ENCODE measurements at regions not wholly inside any gene's neighbourhood (a gene's known extent, or its start where the extent isn't known, plus 50 kb on each side); places are given as distances from the start of the nearest gene placed in this dataset.

DNA sequence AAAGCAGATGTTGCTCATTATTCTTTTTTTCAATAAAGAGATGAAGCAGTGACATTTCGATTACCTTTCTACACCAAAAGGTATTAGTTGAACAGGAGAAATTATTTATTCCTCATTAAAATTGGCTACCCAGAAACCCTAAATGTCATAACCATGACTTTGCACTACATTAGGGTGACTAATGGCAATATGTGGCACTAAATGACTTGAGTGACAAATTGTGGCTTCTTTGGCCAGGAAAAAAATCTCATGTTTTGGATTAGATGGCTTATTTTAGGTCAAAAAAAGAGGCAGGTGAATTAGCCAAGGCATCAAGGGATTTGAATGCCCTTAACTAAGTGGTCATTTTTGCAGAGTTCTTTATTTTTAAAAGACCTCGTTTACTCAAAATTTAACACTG lies 353.9 kb downstream of the NDFIP2 start:
- TF ChIP-seq POLR2AphosphoS5 (IDR thresholded peaks at IDR 0.05; ENCODE audit: low read depth, low read length) (no peak), SIN3A (IDR thresholded peaks at IDR 0.05; ENCODE audit: borderline replicate concordance, insufficient read depth, low read length) (no peak), TAF1 (IDR thresholded peaks at IDR 0.05; ENCODE audit: borderline replicate concordance, insufficient read depth, low read length) (no peak), FOXP2 (optimal IDR thresholded peaks at IDR 0.05; ENCODE audit: borderline replicate concordance, extremely low read depth, extremely low read length, insufficient read depth) (no peak)

GRCh38 chr13:79833991-79834390 lies 353.0 kb downstream of the NDFIP2 start:
- TF ChIP-seq FOXP2 (optimal IDR thresholded peaks at IDR 0.05; ENCODE audit: borderline replicate concordance, extremely low read depth, extremely low read length, insufficient read depth) = no peak
- TF ChIP-seq POLR2AphosphoS5 (IDR thresholded peaks at IDR 0.05; ENCODE audit: low read depth, low read length) = no peak
- no peak for TF ChIP-seq SIN3A (IDR thresholded peaks at IDR 0.05; ENCODE audit: borderline replicate concordance, insufficient read depth, low read length)

DNA sequence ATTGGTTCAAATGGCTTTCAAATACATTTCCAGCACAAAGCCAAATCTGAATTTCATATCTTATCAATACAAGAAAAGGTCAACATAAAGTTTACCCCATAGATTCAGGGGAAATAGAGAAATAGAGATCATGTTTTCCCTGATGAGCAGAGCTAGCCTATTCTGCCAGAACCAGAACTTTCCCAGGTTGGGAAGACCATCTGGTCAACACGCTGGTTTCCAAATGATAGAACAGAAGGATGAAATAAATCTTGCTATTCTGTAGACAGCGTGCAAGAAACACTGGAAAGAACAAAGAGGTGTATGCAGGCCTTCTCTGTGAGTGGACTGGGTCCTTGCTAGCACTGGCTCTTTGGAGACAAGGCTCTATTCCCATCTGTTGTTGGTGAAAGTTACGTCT lies 350.6 kb downstream of the NDFIP2 start:
- TF ChIP-seq, protein P1, sequence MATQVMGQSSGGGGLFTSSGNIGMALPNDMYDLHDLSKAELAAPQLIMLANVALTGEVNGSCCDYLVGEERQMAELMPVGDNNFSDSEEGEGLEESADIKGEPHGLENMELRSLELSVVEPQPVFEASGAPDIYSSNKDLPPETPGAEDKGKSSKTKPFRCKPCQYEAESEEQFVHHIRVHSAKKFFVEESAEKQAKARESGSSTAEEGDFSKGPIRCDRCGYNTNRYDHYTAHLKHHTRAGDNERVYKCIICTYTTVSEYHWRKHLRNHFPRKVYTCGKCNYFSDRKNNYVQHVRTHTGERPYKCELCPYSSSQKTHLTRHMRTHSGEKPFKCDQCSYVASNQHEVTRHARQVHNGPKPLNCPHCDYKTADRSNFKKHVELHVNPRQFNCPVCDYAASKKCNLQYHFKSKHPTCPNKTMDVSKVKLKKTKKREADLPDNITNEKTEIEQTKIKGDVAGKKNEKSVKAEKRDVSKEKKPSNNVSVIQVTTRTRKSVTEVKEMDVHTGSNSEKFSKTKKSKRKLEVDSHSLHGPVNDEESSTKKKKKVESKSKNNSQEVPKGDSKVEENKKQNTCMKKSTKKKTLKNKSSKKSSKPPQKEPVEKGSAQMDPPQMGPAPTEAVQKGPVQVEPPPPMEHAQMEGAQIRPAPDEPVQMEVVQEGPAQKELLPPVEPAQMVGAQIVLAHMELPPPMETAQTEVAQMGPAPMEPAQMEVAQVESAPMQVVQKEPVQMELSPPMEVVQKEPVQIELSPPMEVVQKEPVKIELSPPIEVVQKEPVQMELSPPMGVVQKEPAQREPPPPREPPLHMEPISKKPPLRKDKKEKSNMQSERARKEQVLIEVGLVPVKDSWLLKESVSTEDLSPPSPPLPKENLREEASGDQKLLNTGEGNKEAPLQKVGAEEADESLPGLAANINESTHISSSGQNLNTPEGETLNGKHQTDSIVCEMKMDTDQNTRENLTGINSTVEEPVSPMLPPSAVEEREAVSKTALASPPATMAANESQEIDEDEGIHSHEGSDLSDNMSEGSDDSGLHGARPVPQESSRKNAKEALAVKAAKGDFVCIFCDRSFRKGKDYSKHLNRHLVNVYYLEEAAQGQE (IDR thresholded peaks at IDR 0.05; ENCODE audit: insufficient read depth in 1 of 2, low read depth in 2 of 2, low read length in 2 of 2) = no peak
- TF ChIP-seq POLR2AphosphoS5 (IDR thresholded peaks at IDR 0.05; ENCODE audit: low read depth, low read length) = no peak
- TF ChIP-seq SIN3A (IDR thresholded peaks at IDR 0.05; ENCODE audit: borderline replicate concordance, insufficient read depth, low read length) = no peak
- TF ChIP-seq FOXP2 (optimal IDR thresholded peaks at IDR 0.05; ENCODE audit: borderline replicate concordance, extremely low read depth, extremely low read length, insufficient read depth) = no peak
- TF ChIP-seq TAF1 (IDR thresholded peaks at IDR 0.05; ENCODE audit: borderline replicate concordance, insufficient read depth, low read length) = no peak

GRCh38 chr13:79830945-79831344 lies 350.0 kb downstream of the NDFIP2 start:
- TF ChIP-seq, protein P1 (IDR thresholded peaks at IDR 0.05; ENCODE audit: insufficient read depth in 1 of 2, low read depth in 2 of 2, low read length in 2 of 2) = no peak
- no peak for TF ChIP-seq SIN3A (IDR thresholded peaks at IDR 0.05; ENCODE audit: borderline replicate concordance, insufficient read depth, low read length)
- no peak for TF ChIP-seq TAF1 (IDR thresholded peaks at IDR 0.05; ENCODE audit: borderline replicate concordance, insufficient read depth, low read length)
- TF ChIP-seq FOXP2 (optimal IDR thresholded peaks at IDR 0.05; ENCODE audit: borderline replicate concordance, extremely low read depth, extremely low read length, insufficient read depth) = no peak
- no peak for TF ChIP-seq POLR2AphosphoS5 (IDR thresholded peaks at IDR 0.05; ENCODE audit: low read depth, low read length)

DNA sequence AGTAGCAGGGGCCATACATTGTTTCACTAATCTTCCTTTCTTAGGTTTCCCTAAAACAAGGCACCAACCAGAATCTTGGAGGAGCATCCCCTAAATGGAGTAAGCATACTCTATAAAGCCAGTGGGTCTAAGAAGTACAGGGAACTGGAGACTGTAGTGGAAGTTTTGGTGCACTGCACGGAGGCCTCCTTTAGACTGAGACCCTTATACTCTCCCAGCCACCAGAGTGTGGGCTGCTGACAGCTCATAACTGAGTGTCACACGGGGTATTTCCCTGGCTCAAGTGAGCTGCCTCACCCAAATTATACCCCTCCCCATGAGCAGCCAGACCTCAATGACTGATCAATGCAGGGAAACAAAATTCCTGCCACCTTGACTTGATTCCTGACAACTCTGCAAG lies 349.5 kb downstream of the NDFIP2 start:
- TF ChIP-seq SIN3A (IDR thresholded peaks at IDR 0.05; ENCODE audit: borderline replicate concordance, insufficient read depth, low read length) (no peak), POLR2AphosphoS5 (IDR thresholded peaks at IDR 0.05; ENCODE audit: low read depth, low read length) (no peak), TAF1 (IDR thresholded peaks at IDR 0.05; ENCODE audit: borderline replicate concordance, insufficient read depth, low read length) (no peak), FOXP2 (optimal IDR thresholded peaks at IDR 0.05; ENCODE audit: borderline replicate concordance, extremely low read depth, extremely low read length, insufficient read depth) (no peak)
- TF ChIP-seq, protein P1 (IDR thresholded peaks at IDR 0.05; ENCODE audit: insufficient read depth in 1 of 2, low read depth in 2 of 2, low read length in 2 of 2) = no peak

DNA sequence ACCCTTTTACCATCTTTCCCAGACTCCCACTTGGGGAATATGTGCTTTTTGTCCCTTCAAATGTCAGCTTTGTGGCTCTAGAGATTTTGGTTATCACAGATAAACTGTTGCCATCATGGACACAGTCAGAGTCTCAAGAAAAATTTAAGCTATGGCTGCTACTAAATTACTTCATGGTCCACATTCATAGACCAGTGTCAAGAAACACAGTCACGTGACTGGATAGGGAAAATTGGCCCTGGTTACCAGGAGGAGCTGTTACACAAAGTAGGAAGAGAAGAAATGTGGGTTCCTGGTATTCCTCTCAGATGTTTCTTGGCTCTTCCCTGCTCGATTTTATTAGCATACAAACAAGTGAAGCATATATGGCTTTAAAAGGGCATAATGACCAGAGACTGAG lies 348.9 kb downstream of the NDFIP2 start:
- no peak for TF ChIP-seq SIN3A (IDR thresholded peaks at IDR 0.05; ENCODE audit: borderline replicate concordance, insufficient read depth, low read length)
- no peak for TF ChIP-seq TAF1 (IDR thresholded peaks at IDR 0.05; ENCODE audit: borderline replicate concordance, insufficient read depth, low read length)
- no peak for TF ChIP-seq FOXP2 (optimal IDR thresholded peaks at IDR 0.05; ENCODE audit: borderline replicate concordance, extremely low read depth, extremely low read length, insufficient read depth)
- TF ChIP-seq, protein P1 (IDR thresholded peaks at IDR 0.05; ENCODE audit: insufficient read depth in 1 of 2, low read depth in 2 of 2, low read length in 2 of 2) = no peak
- TF ChIP-seq POLR2AphosphoS5 (IDR thresholded peaks at IDR 0.05; ENCODE audit: low read depth, low read length) = no peak

Data from PFSK-1 (cell line).